GM23248 (cell line): ENCODE measurements at regions not wholly inside any gene's neighbourhood (a gene's known extent, or its start where the extent isn't known, plus 50 kb on each side); places are given as distances from the start of the nearest gene placed in this dataset.
A peak's percentile ranks its signal among the peaks of the same experiment; 100 is the strongest.

Experiments used
- DNase-seq: peaks from one replicate; pipeline ENCODE4 v3.0.0-alpha.2; 2015
- H2AFZ ChIP-seq: fragments of 200-600 bp; sonication (generic); 2 replicates; pipeline ENCODE4 v1.6.1; 2016; ENCODE audit warnings: antibody characterized with exemption
- H3F3A ChIP-seq: fragments of 200-600 bp; sonication (generic); 2 replicates; pipeline ENCODE4 v1.6.1; 2016; ENCODE audit warnings: mild to moderate bottlenecking, antibody characterized with exemption, mixed run types; ENCODE audit not compliant: insufficient read depth
- H3K27ac ChIP-seq: fragments of 200-600 bp; sonication (generic); 2 replicates; pipeline ENCODE4 v1.5.1; 2016; ENCODE audit warnings: mild to moderate bottlenecking
- H3K27me3 ChIP-seq: fragments of 200-600 bp; sonication (generic); replicated peaks from 2 replicates; pipeline ENCODE4 v1.6.1; 2016; ENCODE audit warnings: mild to moderate bottlenecking; ENCODE audit not compliant: insufficient read depth
- H3K36me3 ChIP-seq: fragments of 200-600 bp; sonication (generic); 2 replicates; pipeline ENCODE4 v1.6.1; 2016; ENCODE audit warnings: low read depth, mild to moderate bottlenecking
- H3K4me1 ChIP-seq: fragments of 200-600 bp; sonication (generic); 2 replicates; pipeline ENCODE4 v1.6.1; 2016; ENCODE audit warnings: mild to moderate bottlenecking; ENCODE audit not compliant: insufficient read depth
- H3K4me2 ChIP-seq: fragments of 200-600 bp; sonication (generic); one replicate; pipeline ENCODE4 v1.6.1; 2016; ENCODE audit warnings: mild to moderate bottlenecking; ENCODE audit not compliant: unreplicated experiment
- H3K4me3 ChIP-seq: fragments of 200-600 bp; sonication (generic); 2 replicates; pipeline ENCODE4 v1.5.1; 2016; ENCODE audit warnings: mild to moderate bottlenecking
- H3K79me2 ChIP-seq: fragments of 200-600 bp; sonication (generic); 2 replicates; pipeline ENCODE4 v1.6.1; 2016; ENCODE audit warnings: mild to moderate bottlenecking; ENCODE audit not compliant: insufficient read depth
- H3K9ac ChIP-seq: fragments of 200-600 bp; sonication (generic); 2 replicates; pipeline ENCODE4 v1.6.1; 2016; ENCODE audit warnings: mild to moderate bottlenecking
- H3K9me2 ChIP-seq: fragments of 200-600 bp; sonication (generic); 2 replicates; pipeline ENCODE4 v1.6.1; 2016; ENCODE audit warnings: mixed run types, mild to moderate bottlenecking, moderate library complexity; ENCODE audit not compliant: insufficient read depth
- H3K9me3 ChIP-seq: fragments of 200-600 bp; sonication (generic); one replicate; pipeline ENCODE4 v1.6.1; 2017; ENCODE audit warnings: low read depth
- H4K20me1 ChIP-seq: fragments of 200-600 bp; sonication (generic); 2 replicates; pipeline ENCODE4 v1.6.0; 2016; ENCODE audit not compliant: insufficient read depth
- EZH2 ChIP-seq: fragments of 200-600 bp; sonication (generic); IDR thresholded peaks from 2 replicates; pipeline ENCODE4 v1.6.1; 2018; ENCODE audit warnings: antibody characterized with exemption, mild to moderate bottlenecking; ENCODE audit not compliant: insufficient read depth, poor library complexity, severe bottlenecking
- EZH2phosphoT487 ChIP-seq: fragments of 200-600 bp; sonication (generic); IDR thresholded peaks from 2 replicates; pipeline ENCODE4 v1.6.1; 2018; ENCODE audit warnings: antibody characterized with exemption, moderate library complexity, mild to moderate bottlenecking, low read depth; ENCODE audit not compliant: insufficient read depth
- WGBS, 2 experiments: methylation state at CpG; one replicate each; pipeline ENCODE4 v1.1.6; 2015 to 2017; ENCODE audit warnings: low lambda C conversion rate in 2 of 2, low coverage in 1 of 2; ENCODE audit errors: missing lambda C conversion rate in 2 of 2; 5-methylcytosine and 5-hydroxymethylcytosine counted together
- in situ Hi-C: fragments of 300-500 bp; cut with MboI; formaldehyde crosslinking; loops from 2 replicates; pipeline ENCODE4 v1.15.0; 2020

DNA sequence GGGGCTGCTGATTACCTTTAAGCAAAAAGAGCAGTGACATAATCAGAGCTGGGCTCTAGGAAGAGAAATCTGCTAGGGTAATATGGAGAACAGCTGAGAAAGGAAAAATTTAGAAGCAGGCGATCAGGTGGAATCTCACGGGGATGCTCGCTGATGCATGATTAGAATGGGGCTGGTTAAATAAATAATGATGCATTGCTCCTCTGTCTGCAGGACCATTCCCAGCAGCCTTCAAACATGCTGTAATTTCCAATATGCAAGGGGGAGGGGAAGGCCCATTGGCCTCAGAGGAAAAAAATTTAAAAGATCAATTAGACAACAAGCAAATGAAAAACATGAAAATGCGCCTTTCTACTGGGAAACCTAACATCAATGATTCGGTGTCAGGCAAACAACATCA lies 65.6 kb upstream of the C10orf90 start:
- 87 to 91% methylated on average over 5 of the region's 5 CpGs for WGBS, 2 experiments
- H3K9me2 ChIP-seq: no peaks in the 10 kb centered on the region
- no peaks in the 10 kb centered on the region for H4K20me1 ChIP-seq
- H2AFZ ChIP-seq: no peak overlapping the region
- H3K27me3 ChIP-seq: peaks cover 33% of the 10 kb centered on the region
- H3K9me3 ChIP-seq: no peaks in the 10 kb centered on the region
- H3K4me2 ChIP-seq: no peak overlapping the region
- no peaks in the 10 kb centered on the region for H3F3A ChIP-seq
- no peak overlapping the region for H3K4me3 ChIP-seq
- DNase-seq: no peak
- no peaks in the 10 kb centered on the region for H3K79me2 ChIP-seq
- TF ChIP-seq EZH2phosphoT487 (no peak), EZH2 (no peak)
- no peak overlapping the region for H3K27ac ChIP-seq
- no peaks in the 10 kb centered on the region for H3K36me3 ChIP-seq
- H3K4me1 ChIP-seq: no peaks in the 10 kb centered on the region; the same call in 1 of the 2 replicates
- in situ Hi-C loops: loop anchor here (25.0 kb wide), 1 partner anchor 749 kb away; no protein-coding TSS in a partner anchor
- no peak overlapping the region for H3K9ac ChIP-seq

DNA sequence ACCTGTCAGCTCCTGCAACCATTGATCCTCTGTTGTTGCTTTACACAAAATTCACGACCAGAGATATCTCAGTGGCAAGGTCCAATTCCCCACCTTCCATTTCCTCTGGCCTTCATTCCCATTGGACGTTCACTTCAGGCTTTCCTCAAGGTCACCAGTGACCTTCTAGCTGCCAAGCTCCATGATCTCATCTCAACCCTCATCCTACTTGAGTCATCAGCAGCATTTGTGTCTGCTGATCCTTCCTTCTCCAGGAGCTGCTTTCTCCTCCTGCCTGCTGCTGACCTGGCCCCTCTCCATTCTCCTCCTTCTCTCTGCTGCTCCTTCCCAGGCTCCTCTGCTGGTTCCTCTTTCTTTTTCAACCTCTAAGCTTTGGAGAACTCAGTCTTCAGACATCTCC lies 66.2 kb upstream of the C10orf90 start:
- no peak overlapping the region for H2AFZ ChIP-seq
- H3K4me1 ChIP-seq: no peaks in the 10 kb centered on the region; the same call in 1 of the 2 replicates
- no peaks in the 10 kb centered on the region for H3K9me3 ChIP-seq
- H3K4me3 ChIP-seq: no peak overlapping the region
- no peaks in the 10 kb centered on the region for H3K36me3 ChIP-seq
- no peak overlapping the region for H3K9ac ChIP-seq
- 28 to 31% methylated on average over 2 of the region's 2 CpGs for WGBS, 2 experiments
- H3K27ac ChIP-seq: no peak overlapping the region
- TF ChIP-seq EZH2 (no peak), EZH2phosphoT487 (no peak)
- no peak overlapping the region for H3K4me2 ChIP-seq
- in situ Hi-C loops: loop anchor here (25.0 kb wide), 1 partner anchor 749 kb away; no protein-coding TSS in a partner anchor
- H3F3A ChIP-seq: no peaks in the 10 kb centered on the region
- peak; percentile 65 for DNase-seq
- no peaks in the 10 kb centered on the region for H4K20me1 ChIP-seq
- H3K27me3 ChIP-seq: peaks cover 37% of the 10 kb centered on the region
- no peaks in the 10 kb centered on the region for H3K79me2 ChIP-seq
- H3K9me2 ChIP-seq: no peaks in the 10 kb centered on the region

DNA sequence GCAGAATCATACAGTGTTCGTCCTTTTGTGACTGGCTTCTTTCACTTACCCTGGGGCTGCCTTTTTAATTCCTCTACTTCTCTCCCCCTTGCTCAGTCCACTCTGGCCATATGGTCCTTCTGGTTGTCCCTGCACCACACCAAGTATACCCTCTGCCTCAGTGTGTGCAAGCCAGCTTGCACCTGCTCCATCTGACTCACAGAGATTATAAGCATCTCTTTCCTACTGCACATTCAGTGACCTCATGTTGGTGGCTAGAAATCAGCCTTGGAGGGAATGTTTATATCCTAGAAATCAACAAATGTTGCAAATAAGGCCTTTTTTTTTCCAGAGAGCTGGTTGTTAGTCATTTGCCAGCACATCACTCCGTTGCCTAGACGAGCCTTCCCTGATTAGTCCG lies 67.5 kb upstream of the C10orf90 start:
- H3K27me3 ChIP-seq: peaks cover 41% of the 10 kb centered on the region
- H3F3A ChIP-seq: no peaks in the 10 kb centered on the region
- no peak overlapping the region for H3K9ac ChIP-seq
- 62 to 65% methylated on average over 4 of the region's 4 CpGs for WGBS, 2 experiments
- no peak overlapping the region for H3K4me2 ChIP-seq
- H3K9me3 ChIP-seq: no peaks in the 10 kb centered on the region
- H3K36me3 ChIP-seq: no peaks in the 10 kb centered on the region
- no peaks in the 10 kb centered on the region; the same call in 1 of the 2 replicates for H3K4me1 ChIP-seq
- TF ChIP-seq EZH2: no peak
- no peak for TF ChIP-seq EZH2phosphoT487
- no peak overlapping the region for H3K4me3 ChIP-seq
- in situ Hi-C loops: loop anchor here (25.0 kb wide), 1 partner anchor 751 kb away; no protein-coding TSS in a partner anchor
- no peaks in the 10 kb centered on the region for H4K20me1 ChIP-seq
- no peaks in the 10 kb centered on the region for H3K9me2 ChIP-seq
- H3K79me2 ChIP-seq: no peaks in the 10 kb centered on the region
- H2AFZ ChIP-seq: no peak overlapping the region
- no peak for DNase-seq
- H3K27ac ChIP-seq: no peak overlapping the region

DNA sequence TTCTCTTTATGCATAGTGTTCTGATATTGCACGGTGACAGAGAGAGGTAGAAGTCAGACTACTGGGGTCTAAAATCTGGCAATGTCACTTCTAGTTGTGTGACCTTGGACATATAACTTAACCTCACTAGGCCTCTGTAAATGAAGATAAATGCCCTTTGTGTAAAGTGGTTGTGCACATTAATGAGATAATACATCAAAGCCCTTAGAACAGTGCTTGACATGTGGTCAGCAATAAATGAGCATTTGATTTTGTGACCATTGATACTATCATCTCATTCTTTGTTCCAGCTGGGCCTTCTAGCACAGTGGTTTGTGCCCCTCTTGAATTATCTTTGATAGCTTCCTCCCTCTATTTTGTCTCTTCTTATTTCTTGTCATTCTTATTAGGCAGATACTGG lies 74.1 kb upstream of the C10orf90 start:
- no peaks in the 10 kb centered on the region for H3K4me1 ChIP-seq
- whole genome bisulfite sequencing, 2 experiments: 35 to 47% methylated on average over 1 of the region's 1 CpG
- no peak for DNase-seq
- H3K4me3 ChIP-seq: no peak overlapping the region
- peaks cover 38% of the 10 kb centered on the region for H3K27me3 ChIP-seq
- H4K20me1 ChIP-seq: no peaks in the 10 kb centered on the region
- H2AFZ ChIP-seq: no peak overlapping the region
- H3F3A ChIP-seq: no peaks in the 10 kb centered on the region
- no peaks in the 10 kb centered on the region for H3K36me3 ChIP-seq
- no peaks in the 10 kb centered on the region for H3K79me2 ChIP-seq
- no peak overlapping the region for H3K4me2 ChIP-seq
- H3K9me2 ChIP-seq: no peaks in the 10 kb centered on the region
- in situ Hi-C loops: loop anchor here (25.0 kb wide), 1 partner anchor 757 kb away; no protein-coding TSS in a partner anchor
- H3K9ac ChIP-seq: no peak overlapping the region
- H3K27ac ChIP-seq: no peak overlapping the region
- no peak for TF ChIP-seq EZH2
- no peak for TF ChIP-seq EZH2phosphoT487
- H3K9me3 ChIP-seq: no peaks in the 10 kb centered on the region
